K562 (cell line): ENCODE measurements at regions not wholly inside any gene's neighbourhood (a gene's known extent, or its start where the extent isn't known, plus 50 kb on each side); places are given as distances from the start of the nearest gene placed in this dataset.

ENCODE experiments used
- BRCA1 ChIP-seq, 2 experiments: fragments of 450-650 bp in 1 of 2; sonication (generic) in 1 of 2; formaldehyde crosslinking in 1 of 2; IDR thresholded peaks; 2 replicates each; pipeline versions ENCODE4 v1.5.0 to v1.6.1; 2017 to 2020; ENCODE audit warnings: mild to moderate bottlenecking in 1 of 2, missing genetic modification reagents in 1 of 2
- CBX2 ChIP-seq: fragments of 200-600 bp; sonication (generic); IDR thresholded peaks from one replicate; pipeline ENCODE4 v1.6.1; 2012; ENCODE audit warnings: mild to moderate bottlenecking, low read length, inconsistent platforms; ENCODE audit not compliant: insufficient read depth, poor library complexity, severe bottlenecking
- CC2D1A ChIP-seq: fragments of 450-650 bp; IDR thresholded peaks from 2 replicates; pipeline ENCODE4 v1.6.1; 2017; ENCODE audit warnings: mild to moderate bottlenecking
- CTBP1 ChIP-seq: fragments of 450-650 bp; IDR thresholded peaks from 2 replicates; pipeline ENCODE4 v1.6.1; 2016; ENCODE audit warnings: borderline replicate concordance
- HDAC1 ChIP-seq, 2 experiments: fragments of 450-650 bp; IDR thresholded peaks; 2 replicates each; pipeline ENCODE4 v1.6.1; 2016 to 2017; ENCODE audit warnings: inconsistent platforms in 1 of 2, mild to moderate bottlenecking in 1 of 2, moderate library complexity in 1 of 2
- JUND ChIP-seq, 2 experiments: IDR thresholded peaks; 2 replicates in 1 of 2; 3 replicates in 1 of 2; pipeline ENCODE4 v1.6.1; 2011; ENCODE audit warnings: borderline replicate concordance in 2 of 2, low read depth in 2 of 2, low read length in 2 of 2, improper control_type of control experiment in 1 of 2, missing biosample characterization in 1 of 2, missing genetic modification characterization in 1 of 2, missing genetic modification reagents in 1 of 2
- PURB ChIP-seq: sonication (generic); formaldehyde crosslinking; IDR thresholded peaks from 2 replicates; pipeline ENCODE4 v1.9.0; 2021; ENCODE audit warnings: low read depth, mild to moderate bottlenecking, missing genetic modification reagents
- RAD21 ChIP-seq, 2 experiments: fragments of 250-450 bp in 1 of 2; fragments of 450-650 bp in 1 of 2; sonication (Bioruptor Pico) in 1 of 2; formaldehyde crosslinking in 1 of 2; IDR thresholded peaks in 1 of 2; conservative IDR thresholded peaks in 1 of 2; 2 replicates each; pipeline versions ENCODE4 v1.4.0 to v1.8.0; 2020 to 2022; ENCODE audit warnings: mild to moderate bottlenecking in 2 of 2, moderate library complexity in 1 of 2
- RCOR1 ChIP-seq, 2 experiments: IDR thresholded peaks; 2 replicates each; pipeline ENCODE4 v1.6.1; 2012; ENCODE audit warnings: low read depth in 2 of 2, low read length in 2 of 2, borderline replicate concordance in 1 of 2, improper control_type of control experiment in 1 of 2
- ZNF436 ChIP-seq: fragments of 250-450, 450-650 bp; sonication (Bioruptor Pico); formaldehyde crosslinking; IDR thresholded peaks from 2 replicates; pipeline ENCODE4 v1.7.0; 2020; ENCODE audit warnings: mild to moderate bottlenecking
- TF ChIP-seq, protein P1 (sequence below): fragments of 250-450 bp; sonication (Bioruptor Pico); IDR thresholded peaks from 2 replicates; pipeline ENCODE4 v1.5.1; 2021; ENCODE audit warnings: mild to moderate bottlenecking
- TF ChIP-seq, protein P2 (sequence below), 3 experiments: IDR thresholded peaks in 2 of 3; conservative IDR thresholded peaks in 1 of 3; 2 replicates each; pipeline ENCODE4 v1.5.1; 2011 to 2012; ENCODE audit warnings: low read length in 3 of 3, mild to moderate bottlenecking in 3 of 3, control low read depth in 2 of 3, improper control_type of control experiment in 1 of 3, inconsistent platforms in 1 of 3, low read depth in 1 of 3, mixed read lengths in 1 of 3, moderate library complexity in 1 of 3; ENCODE audit not compliant: insufficient read depth in 2 of 3
- TF ChIP-seq, protein P3 (sequence below): fragments of 450-650 bp; IDR thresholded peaks from 2 replicates; pipeline ENCODE4 v1.6.1; 2016; ENCODE audit warnings: mild to moderate bottlenecking

DNA sequence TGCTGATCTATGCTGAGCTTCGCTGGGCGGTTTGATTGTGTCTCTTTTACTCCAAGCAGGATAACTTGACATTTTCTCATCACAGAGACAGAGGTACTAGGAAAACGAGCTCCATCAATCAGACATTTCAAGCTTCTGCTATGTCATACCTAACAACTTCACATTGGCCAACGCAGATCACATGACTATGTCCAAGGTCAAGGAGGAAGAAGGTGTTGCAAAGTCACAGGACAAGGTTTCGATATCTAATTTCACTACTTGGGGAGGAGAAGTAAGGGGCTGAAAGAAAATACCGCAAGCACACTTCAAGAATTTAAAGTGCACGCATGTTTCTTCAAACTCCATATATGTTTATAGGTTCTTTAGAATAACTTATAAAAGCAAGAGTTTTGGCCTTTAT lies 425.8 kb downstream of the CHL1 start:
- TF ChIP-seq, protein P1, sequence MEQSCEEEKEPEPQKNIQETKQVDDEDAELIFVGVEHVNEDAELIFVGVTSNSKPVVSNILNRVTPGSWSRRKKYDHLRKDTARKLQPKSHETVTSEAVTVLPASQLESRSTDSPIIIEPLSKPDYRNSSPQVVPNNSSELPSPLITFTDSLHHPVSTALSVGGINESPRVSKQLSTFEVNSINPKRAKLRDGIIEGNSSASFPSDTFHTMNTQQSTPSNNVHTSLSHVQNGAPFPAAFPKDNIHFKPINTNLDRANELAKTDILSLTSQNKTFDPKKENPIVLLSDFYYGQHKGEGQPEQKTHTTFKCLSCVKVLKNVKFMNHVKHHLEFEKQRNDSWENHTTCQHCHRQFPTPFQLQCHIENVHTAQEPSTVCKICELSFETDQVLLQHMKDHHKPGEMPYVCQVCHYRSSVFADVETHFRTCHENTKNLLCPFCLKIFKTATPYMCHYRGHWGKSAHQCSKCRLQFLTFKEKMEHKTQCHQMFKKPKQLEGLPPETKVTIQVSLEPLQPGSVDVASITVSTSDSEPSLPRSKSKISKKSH (CRISPR knock-in tag), result no peak
- TF ChIP-seq RCOR1 (IDR thresholded peaks at IDR 0.05; ENCODE audit: borderline replicate concordance in 1 of 2, low read depth in 2 of 2, low read length in 2 of 2), result no peak
- TF ChIP-seq CTBP1, result no peak
- TF ChIP-seq PURB, result no peak
- no peak for TF ChIP-seq HDAC1 (IDR thresholded peaks at IDR 0.05)
- TF ChIP-seq, protein P2, sequence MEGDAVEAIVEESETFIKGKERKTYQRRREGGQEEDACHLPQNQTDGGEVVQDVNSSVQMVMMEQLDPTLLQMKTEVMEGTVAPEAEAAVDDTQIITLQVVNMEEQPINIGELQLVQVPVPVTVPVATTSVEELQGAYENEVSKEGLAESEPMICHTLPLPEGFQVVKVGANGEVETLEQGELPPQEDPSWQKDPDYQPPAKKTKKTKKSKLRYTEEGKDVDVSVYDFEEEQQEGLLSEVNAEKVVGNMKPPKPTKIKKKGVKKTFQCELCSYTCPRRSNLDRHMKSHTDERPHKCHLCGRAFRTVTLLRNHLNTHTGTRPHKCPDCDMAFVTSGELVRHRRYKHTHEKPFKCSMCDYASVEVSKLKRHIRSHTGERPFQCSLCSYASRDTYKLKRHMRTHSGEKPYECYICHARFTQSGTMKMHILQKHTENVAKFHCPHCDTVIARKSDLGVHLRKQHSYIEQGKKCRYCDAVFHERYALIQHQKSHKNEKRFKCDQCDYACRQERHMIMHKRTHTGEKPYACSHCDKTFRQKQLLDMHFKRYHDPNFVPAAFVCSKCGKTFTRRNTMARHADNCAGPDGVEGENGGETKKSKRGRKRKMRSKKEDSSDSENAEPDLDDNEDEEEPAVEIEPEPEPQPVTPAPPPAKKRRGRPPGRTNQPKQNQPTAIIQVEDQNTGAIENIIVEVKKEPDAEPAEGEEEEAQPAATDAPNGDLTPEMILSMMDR (IDR thresholded peaks at IDR 0.05 in 2 of 3, conservative IDR thresholded peaks at IDR 0.05 in 1 of 3; ENCODE audit: insufficient read depth in 2 of 3, low read depth in 1 of 3, low read length in 3 of 3), result no peak
- no peak for TF ChIP-seq RAD21 (CRISPR knock-in tag; conservative IDR thresholded peaks at IDR 0.05 in 1 of 2, IDR thresholded peaks at IDR 0.05 in 1 of 2)
- TF ChIP-seq CC2D1A, result no peak
- no peak for TF ChIP-seq ZNF436 (CRISPR knock-in tag)
- TF ChIP-seq, protein P3, sequence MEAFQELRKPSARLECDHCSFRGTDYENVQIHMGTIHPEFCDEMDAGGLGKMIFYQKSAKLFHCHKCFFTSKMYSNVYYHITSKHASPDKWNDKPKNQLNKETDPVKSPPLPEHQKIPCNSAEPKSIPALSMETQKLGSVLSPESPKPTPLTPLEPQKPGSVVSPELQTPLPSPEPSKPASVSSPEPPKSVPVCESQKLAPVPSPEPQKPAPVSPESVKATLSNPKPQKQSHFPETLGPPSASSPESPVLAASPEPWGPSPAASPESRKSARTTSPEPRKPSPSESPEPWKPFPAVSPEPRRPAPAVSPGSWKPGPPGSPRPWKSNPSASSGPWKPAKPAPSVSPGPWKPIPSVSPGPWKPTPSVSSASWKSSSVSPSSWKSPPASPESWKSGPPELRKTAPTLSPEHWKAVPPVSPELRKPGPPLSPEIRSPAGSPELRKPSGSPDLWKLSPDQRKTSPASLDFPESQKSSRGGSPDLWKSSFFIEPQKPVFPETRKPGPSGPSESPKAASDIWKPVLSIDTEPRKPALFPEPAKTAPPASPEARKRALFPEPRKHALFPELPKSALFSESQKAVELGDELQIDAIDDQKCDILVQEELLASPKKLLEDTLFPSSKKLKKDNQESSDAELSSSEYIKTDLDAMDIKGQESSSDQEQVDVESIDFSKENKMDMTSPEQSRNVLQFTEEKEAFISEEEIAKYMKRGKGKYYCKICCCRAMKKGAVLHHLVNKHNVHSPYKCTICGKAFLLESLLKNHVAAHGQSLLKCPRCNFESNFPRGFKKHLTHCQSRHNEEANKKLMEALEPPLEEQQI, result no peak
- TF ChIP-seq CBX2, result no peak
- TF ChIP-seq BRCA1 (IDR thresholded peaks at IDR 0.05), result no peak
- no peak for TF ChIP-seq BRCA1 (CRISPR knock-in tag; IDR thresholded peaks at IDR 0.05)
- TF ChIP-seq JUND (IDR thresholded peaks at IDR 0.05; ENCODE audit: borderline replicate concordance, low read depth, low read length), result no peak
- TF ChIP-seq JUND (tag; IDR thresholded peaks at IDR 0.05; ENCODE audit: borderline replicate concordance, low read depth, low read length), result no peak
